GM23248 (cell line): ENCODE measurements at regions not wholly inside any gene's neighbourhood (a gene's known extent, or its start where the extent isn't known, plus 50 kb on each side); places are given as distances from the start of the nearest gene placed in this dataset.

Experiments used
- EZH2 ChIP-seq: fragments of 200-600 bp; sonication (generic); IDR thresholded peaks from 2 replicates; pipeline ENCODE4 v1.6.1; 2018; ENCODE audit warnings: antibody characterized with exemption, mild to moderate bottlenecking; ENCODE audit not compliant: insufficient read depth, poor library complexity, severe bottlenecking
- EZH2phosphoT487 ChIP-seq: fragments of 200-600 bp; sonication (generic); IDR thresholded peaks from 2 replicates; pipeline ENCODE4 v1.6.1; 2018; ENCODE audit warnings: antibody characterized with exemption, moderate library complexity, mild to moderate bottlenecking, low read depth; ENCODE audit not compliant: insufficient read depth

GRCh38 chr18:51300912-51301311 is 103.4 kb upstream of the MEX3C start:
- TF ChIP-seq EZH2 (no peak), EZH2phosphoT487 (no peak)
